Neural progenitor cell (in vitro differentiated cells): ENCODE measurements at regions not wholly inside any gene's neighbourhood (a gene's known extent, or its start where the extent isn't known, plus 50 kb on each side); places are given as distances from the start of the nearest gene placed in this dataset.

Experiments
- EZH2 ChIP-seq: fragments of 200-600 bp; sonication (generic); IDR thresholded peaks from 2 replicates; pipeline ENCODE4 v1.6.1; 2017; ENCODE audit warnings: antibody characterized with exemption, mild to moderate bottlenecking, moderate library complexity
- EZH2phosphoT487 ChIP-seq: fragments of 200-600 bp; sonication (generic); IDR thresholded peaks from 2 replicates; pipeline ENCODE4 v1.6.1; 2017; ENCODE audit warnings: antibody characterized with exemption
- TF ChIP-seq, protein P1 (sequence below): fragments of 200-600 bp; sonication (generic); IDR thresholded peaks from 2 replicates; pipeline ENCODE4 v1.5.1; 2017; ENCODE audit warnings: antibody characterized with exemption, mild to moderate bottlenecking

DNA sequence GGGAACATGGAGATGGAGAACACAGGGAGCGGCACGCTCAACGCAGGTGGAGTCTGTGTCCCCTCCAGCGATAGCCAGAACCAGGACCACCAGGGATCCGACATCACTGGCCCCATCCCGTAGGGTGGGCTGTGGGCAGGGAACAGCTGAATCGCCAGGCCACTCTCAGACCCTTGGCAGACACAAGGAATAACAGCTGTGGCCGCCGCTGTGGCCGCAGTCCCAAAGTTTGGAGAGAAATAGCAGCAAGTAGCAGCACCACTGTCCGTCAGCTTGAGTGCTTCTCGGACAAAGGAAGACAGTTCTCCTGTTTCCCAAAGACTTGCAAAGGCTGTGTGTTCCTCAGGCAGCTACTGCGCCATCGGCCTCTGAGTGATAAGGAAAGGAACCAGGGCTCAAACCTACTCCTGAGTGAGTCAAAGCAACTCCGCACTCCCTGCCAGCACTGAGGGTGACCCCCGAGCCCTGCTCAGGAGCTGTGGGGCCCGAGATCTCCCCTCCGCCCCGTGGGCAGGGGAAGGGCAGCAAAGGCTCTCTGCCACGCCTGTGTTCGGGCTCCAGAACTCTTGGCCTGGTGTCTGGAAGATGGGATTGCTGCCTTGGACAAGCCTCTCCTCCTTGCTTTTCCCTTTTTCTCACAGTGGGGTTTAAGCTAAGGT lies 82.3 kb upstream of the FAM20C start:
- TF ChIP-seq, protein P1, sequence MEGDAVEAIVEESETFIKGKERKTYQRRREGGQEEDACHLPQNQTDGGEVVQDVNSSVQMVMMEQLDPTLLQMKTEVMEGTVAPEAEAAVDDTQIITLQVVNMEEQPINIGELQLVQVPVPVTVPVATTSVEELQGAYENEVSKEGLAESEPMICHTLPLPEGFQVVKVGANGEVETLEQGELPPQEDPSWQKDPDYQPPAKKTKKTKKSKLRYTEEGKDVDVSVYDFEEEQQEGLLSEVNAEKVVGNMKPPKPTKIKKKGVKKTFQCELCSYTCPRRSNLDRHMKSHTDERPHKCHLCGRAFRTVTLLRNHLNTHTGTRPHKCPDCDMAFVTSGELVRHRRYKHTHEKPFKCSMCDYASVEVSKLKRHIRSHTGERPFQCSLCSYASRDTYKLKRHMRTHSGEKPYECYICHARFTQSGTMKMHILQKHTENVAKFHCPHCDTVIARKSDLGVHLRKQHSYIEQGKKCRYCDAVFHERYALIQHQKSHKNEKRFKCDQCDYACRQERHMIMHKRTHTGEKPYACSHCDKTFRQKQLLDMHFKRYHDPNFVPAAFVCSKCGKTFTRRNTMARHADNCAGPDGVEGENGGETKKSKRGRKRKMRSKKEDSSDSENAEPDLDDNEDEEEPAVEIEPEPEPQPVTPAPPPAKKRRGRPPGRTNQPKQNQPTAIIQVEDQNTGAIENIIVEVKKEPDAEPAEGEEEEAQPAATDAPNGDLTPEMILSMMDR = no peak
- TF ChIP-seq EZH2 = no peak
- TF ChIP-seq EZH2phosphoT487 = no peak
